GM12875 (cell line): ENCODE measurements at regions not wholly inside any gene's neighbourhood (a gene's known extent, or its start where the extent isn't known, plus 50 kb on each side); places are given as distances from the start of the nearest gene placed in this dataset.

Source experiments
- H3K4me3 ChIP-seq: one replicate; pipeline ENCODE4 v1.5.1; 2011; ENCODE audit warnings: low read depth, low read length, control low read depth
- CTCF ChIP-seq: IDR thresholded peaks from 2 replicates; pipeline ENCODE4 v1.5.1; 2011; ENCODE audit warnings: low read depth, mild to moderate bottlenecking, control low read depth, inconsistent platforms, low read length, moderate library complexity, borderline replicate concordance; ENCODE audit not compliant: insufficient read depth

- TF ChIP-seq CTCF = no peak
- H3K4me3 ChIP-seq = no peak overlapping the region
Observed at GRCh38 chr13:105785436-105785835, 750.0 kb downstream of the EFNB2 start.

DNA sequence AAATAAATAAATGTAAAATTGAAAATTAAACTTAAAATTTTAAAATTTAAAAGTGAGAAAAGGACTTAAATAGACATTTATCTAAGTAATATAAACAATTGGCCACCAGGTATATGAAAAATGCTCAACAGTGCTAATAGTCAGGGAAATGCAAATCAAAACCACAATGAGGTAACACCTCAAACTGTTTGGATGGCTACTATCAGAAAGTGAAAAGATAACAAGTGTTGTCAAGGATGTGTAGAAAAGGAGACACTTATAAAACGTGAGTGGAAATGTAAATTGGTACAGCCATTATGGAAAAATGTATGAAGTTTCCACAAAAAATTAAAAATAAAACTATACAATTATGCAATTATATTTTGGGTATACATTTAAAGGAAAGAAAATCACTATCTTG is 752.2 kb downstream of the EFNB2 start:
- TF ChIP-seq CTCF = no peak
- no peak overlapping the region for H3K4me3 ChIP-seq

DNA sequence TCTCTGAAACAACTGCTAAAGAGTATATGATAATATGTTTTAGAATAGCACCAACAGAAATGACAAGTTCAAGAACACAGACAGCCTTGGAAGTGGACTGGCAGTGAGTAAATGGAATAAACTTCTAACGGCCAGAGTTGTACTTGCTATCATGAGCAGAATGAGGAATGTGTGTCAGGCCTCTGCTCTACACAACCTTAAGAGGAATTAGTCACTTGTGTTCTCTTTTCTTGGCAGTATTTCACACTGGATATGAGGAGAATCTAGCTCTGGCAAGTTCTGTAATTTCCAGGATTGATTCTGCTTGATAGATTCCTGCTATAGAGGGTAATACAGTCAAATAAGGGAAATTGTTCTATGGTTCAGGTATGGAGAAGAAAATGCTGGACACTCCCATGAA is 757.3 kb downstream of the EFNB2 start:
- TF ChIP-seq CTCF = no peak
- H3K4me3 ChIP-seq = no peak overlapping the region

DNA sequence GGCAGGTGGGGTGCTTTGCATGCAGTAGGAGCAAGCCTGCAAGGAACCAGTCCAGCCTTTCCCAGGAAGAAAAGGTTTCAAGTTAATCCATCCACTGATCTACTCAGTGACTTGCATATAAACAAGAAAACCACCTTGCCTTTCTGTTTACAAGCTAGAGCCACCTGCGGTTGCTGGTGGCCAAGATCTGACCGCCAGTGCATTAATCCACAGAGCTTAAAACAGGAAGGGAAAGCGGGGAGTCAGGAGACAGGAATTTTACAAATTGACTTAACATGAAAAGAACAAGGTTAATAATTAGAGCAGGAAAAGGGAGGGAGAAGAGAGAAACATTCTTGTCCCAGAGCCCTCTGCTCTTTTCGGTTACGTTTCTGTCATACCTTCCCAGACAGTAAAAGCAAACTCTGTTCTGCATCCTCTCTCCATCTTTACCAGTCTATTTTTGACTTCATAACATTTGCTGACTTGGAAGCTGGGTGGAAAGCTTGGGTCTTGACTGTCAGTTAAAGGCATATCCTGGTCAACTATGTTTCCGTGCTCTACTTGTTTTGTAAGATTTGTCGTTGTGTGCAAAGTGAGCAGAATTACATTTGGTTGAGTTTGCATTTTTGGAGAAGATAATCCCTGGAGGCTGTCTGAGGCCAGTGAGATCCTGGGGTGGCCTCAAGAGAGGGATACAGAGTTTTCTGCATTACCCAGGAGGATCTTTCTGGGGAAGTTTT is 760.6 kb downstream of the EFNB2 start:
- H3K4me3 ChIP-seq = no peak overlapping the region
- TF ChIP-seq CTCF = no peak

GRCh38 chr13:105773863-105774538 is 761.5 kb downstream of the EFNB2 start:
- H3K4me3 ChIP-seq = no peak overlapping the region

GRCh38 chr13:105773241-105773640 is 762.2 kb downstream of the EFNB2 start:
- no peak overlapping the region for H3K4me3 ChIP-seq
- no peak for TF ChIP-seq CTCF

More at GRCh38 chr13:105773863-105774538, 761.5 kb downstream of the EFNB2 start:
- TF ChIP-seq CTCF = no peak

- no peak for TF ChIP-seq CTCF
- H3K4me3 ChIP-seq = no peak overlapping the region
Observed at GRCh38 chr13:105764486-105764885, 771.0 kb downstream of the EFNB2 start.
